Glutamatergic neuron (in vitro differentiated cells): ENCODE measurements at regions not wholly inside any gene's neighbourhood (a gene's known extent, or its start where the extent isn't known, plus 50 kb on each side); places are given as distances from the start of the nearest gene placed in this dataset.

Experiments used
- DNase-seq: peaks from one replicate; pipeline ENCODE4 v3.0.0; 2022
- H3K27ac Mint-ChIP-seq: one replicate; pipeline ENCODE4 v1.8.0; 2020; ENCODE audit warnings: mild to moderate bottlenecking, mixed read lengths, inconsistent platforms; ENCODE audit not compliant: unreplicated experiment
- H3K27me3 Mint-ChIP-seq: one replicate; pipeline ENCODE4 v1.8.0; 2020; ENCODE audit warnings: mild to moderate bottlenecking, moderate library complexity, mixed read lengths, inconsistent platforms; ENCODE audit not compliant: unreplicated experiment
- H3K36me3 Mint-ChIP-seq: one replicate; pipeline ENCODE4 v1.8.0; 2020; ENCODE audit warnings: mild to moderate bottlenecking, mixed read lengths, inconsistent platforms; ENCODE audit not compliant: unreplicated experiment
- H3K4me1 Mint-ChIP-seq: one replicate; pipeline ENCODE4 v1.8.0; 2020; ENCODE audit warnings: mild to moderate bottlenecking, low read depth, mixed read lengths, inconsistent platforms; ENCODE audit not compliant: unreplicated experiment
- H3K4me3 Mint-ChIP-seq: one replicate; pipeline ENCODE4 v1.8.0; 2020; ENCODE audit warnings: mild to moderate bottlenecking, mixed read lengths, inconsistent platforms; ENCODE audit not compliant: unreplicated experiment
- H3K9me3 Mint-ChIP-seq: one replicate; pipeline ENCODE4 v1.8.0; 2020; ENCODE audit warnings: mild to moderate bottlenecking, moderate library complexity, mixed read lengths, inconsistent platforms; ENCODE audit not compliant: unreplicated experiment
- CTCF ChIP-seq: fragments of 200-600 bp; sonication (generic); IDR thresholded peaks from one replicate; pipeline ENCODE4 v1.5.0; 2021; ENCODE audit not compliant: partially characterized antibody, unreplicated experiment

GRCh38 chr1:34306568-34306967 is 129.9 kb downstream of the C1orf94 start:
- Mint-ChIP-seq H3K9me3 (peaks cover 3% of the 10 kb centered on the region), H3K27ac (no peak overlapping the region), H3K4me3 (no peak overlapping the region), H3K27me3 (no peaks in the 10 kb centered on the region), H3K4me1 (no peaks in the 10 kb centered on the region), H3K36me3 (no peaks in the 10 kb centered on the region)
- no peak for TF ChIP-seq CTCF
- DNase-seq, result no peak

GRCh38 chr1:34312359-34312758 is 135.7 kb downstream of the C1orf94 start:
- TF ChIP-seq CTCF, result no peak
- H3K4me1 Mint-ChIP-seq, result no peaks in the 10 kb centered on the region
- no peaks in the 10 kb centered on the region for H3K27me3 Mint-ChIP-seq
- peaks cover 15% of the 10 kb centered on the region for H3K36me3 Mint-ChIP-seq
- peaks cover 6% of the 10 kb centered on the region for H3K9me3 Mint-ChIP-seq
- H3K4me3 Mint-ChIP-seq, result no peak overlapping the region
- DNase-seq, result no peak
- H3K27ac Mint-ChIP-seq, result no peak overlapping the region

- H3K27ac Mint-ChIP-seq, result no peak overlapping the region
- peaks cover 3% of the 10 kb centered on the region for H3K9me3 Mint-ChIP-seq
- H3K4me1 Mint-ChIP-seq, result no peaks in the 10 kb centered on the region
- DNase-seq, result no peak
- peaks cover 16% of the 10 kb centered on the region for H3K36me3 Mint-ChIP-seq
- TF ChIP-seq CTCF, result no peak
- no peaks in the 10 kb centered on the region for H3K27me3 Mint-ChIP-seq
- no peak overlapping the region for H3K4me3 Mint-ChIP-seq
These were observed 139.3 kb downstream of the C1orf94 start for GRCh38 chr1:34315974-34316373.

- TF ChIP-seq CTCF, result no peak
- DNase-seq, result no peak
- peaks cover 3% of the 10 kb centered on the region for H3K9me3 Mint-ChIP-seq
- H3K36me3 Mint-ChIP-seq, result peaks cover 16% of the 10 kb centered on the region
- H3K27ac Mint-ChIP-seq, result no peak overlapping the region
- no peaks in the 10 kb centered on the region for H3K27me3 Mint-ChIP-seq
- H3K4me1 Mint-ChIP-seq, result no peaks in the 10 kb centered on the region
- no peak overlapping the region for H3K4me3 Mint-ChIP-seq
These were observed 140.1 kb downstream of the C1orf94 start for GRCh38 chr1:34316773-34317172.

- Mint-ChIP-seq H3K4me1 (no peaks in the 10 kb centered on the region), H3K27me3 (no peaks in the 10 kb centered on the region), H3K9me3 (peaks cover 3% of the 10 kb centered on the region), H3K36me3 (peaks cover 16% of the 10 kb centered on the region), H3K4me3 (no peak overlapping the region), H3K27ac (no peak overlapping the region)
- TF ChIP-seq CTCF, result no peak
- DNase-seq, result no peak
These were observed 142.5 kb downstream of the C1orf94 start for GRCh38 chr1:34319218-34319617.
